HPDE6-E6E7 (cell line): ENCODE measurements at regions not wholly inside any gene's neighbourhood (a gene's known extent, or its start where the extent isn't known, plus 50 kb on each side); places are given as distances from the start of the nearest gene placed in this dataset.
"Not testable (repeated sequence)": the region's sequence is repeated elsewhere in the genome, so short reads cannot be mapped to it uniquely, and the experiment has no call there.

Experiments
- DNase-seq: peaks from one replicate; pipeline ENCODE4 v3.0.0; 2011; ENCODE audit warnings: missing footprints; ENCODE audit errors: extremely low spot score

DNA sequence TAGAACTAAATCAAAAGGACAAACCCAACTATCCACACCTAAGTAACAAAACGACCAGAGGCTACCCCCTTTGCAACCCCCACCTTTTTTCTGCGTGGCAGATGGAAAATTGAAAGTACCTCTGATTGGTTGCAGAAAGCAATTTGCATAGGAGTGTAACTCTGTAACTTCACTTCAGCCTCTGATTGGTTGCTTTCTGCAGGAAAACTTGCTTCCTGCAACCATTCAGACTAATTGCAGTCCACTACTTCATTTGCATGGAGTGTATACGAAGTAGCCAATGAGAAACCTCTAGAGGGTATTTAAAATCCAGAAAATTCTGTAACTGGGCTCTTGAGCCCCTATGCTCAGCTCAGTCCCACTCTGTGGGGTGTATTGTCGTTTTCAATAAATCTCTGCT is 129.1 kb upstream of the OLIG3 start:
- no peak for DNase-seq

- DNase-seq = no peak
Measured at GRCh38 chr6:137625100-137625661, 131.0 kb upstream of the OLIG3 start.

DNA sequence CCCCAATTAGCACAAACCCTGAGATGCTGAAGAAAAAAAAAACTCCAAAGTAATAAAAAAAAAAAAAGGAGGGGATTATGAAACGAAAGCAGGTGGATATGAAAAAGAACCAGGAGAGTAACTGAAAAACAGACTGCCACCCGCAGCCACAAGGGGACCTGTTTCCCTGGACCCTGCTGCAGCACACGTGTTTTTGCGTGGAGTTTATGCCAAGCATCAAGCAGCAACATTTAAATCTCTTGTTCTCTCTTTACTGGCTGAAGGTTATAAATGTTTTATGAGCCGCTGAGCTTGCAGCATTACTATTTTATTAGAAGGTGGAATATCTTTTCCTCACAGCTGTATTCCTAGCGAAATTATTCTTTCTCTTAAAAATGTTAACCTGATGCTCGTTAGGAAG is 131.6 kb upstream of the OLIG3 start:
- DNase-seq = no peak

GRCh38 chr6:137630666-137631065 is 136.5 kb upstream of the OLIG3 start:
- DNase-seq = no peak

DNA sequence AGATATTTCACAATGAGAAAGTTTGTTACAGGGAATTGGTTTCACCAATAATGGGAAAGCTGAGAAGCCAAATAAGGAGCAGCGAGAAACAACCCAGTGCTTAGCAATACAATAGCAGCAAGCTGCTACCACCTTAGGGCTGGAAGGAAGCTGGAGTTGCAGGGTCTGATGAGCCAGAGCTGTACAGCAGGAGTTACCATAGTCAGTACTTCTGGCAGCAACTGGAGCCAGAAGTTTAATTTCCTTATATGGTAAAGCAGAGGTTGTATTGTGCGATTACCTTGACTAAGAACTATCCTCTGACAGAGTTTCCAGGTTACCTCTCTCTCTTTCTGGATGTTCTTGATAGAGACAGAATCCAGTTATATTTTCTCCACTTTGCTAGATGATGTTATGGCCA is 137.1 kb upstream of the OLIG3 start:
- no peak for DNase-seq

GRCh38 chr6:137634177-137634576 is 140.0 kb upstream of the OLIG3 start:
- DNase-seq = not testable (repeated sequence)

DNA sequence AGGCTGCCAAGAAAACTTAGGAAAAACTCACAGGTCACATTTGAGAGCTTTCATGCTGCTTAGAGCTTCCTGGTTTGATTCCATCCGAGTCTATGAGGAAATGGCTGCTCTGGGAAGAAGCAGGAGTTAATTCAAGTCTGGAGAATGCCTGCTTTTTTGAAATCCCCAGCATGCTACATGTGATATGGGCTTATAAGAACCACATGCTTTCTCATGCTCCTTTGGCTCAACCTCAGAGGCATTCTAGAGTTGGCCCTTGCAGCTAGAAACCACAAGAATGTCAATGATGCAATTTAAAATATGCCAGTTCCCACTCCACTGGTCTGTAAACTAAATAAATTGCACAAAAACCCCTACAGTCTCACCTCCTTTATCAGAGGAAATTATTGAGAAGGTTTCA is 142.9 kb upstream of the OLIG3 start:
- DNase-seq = no peak

GRCh38 chr6:137638926-137639706 is 144.9 kb upstream of the OLIG3 start:
- DNase-seq = no peak

GRCh38 chr6:137640086-137640485 is 145.9 kb upstream of the OLIG3 start:
- DNase-seq = no peak

- peak; percentile 66 for DNase-seq
Measured at GRCh38 chr6:137641474-137642077, 147.4 kb upstream of the OLIG3 start.

DNA sequence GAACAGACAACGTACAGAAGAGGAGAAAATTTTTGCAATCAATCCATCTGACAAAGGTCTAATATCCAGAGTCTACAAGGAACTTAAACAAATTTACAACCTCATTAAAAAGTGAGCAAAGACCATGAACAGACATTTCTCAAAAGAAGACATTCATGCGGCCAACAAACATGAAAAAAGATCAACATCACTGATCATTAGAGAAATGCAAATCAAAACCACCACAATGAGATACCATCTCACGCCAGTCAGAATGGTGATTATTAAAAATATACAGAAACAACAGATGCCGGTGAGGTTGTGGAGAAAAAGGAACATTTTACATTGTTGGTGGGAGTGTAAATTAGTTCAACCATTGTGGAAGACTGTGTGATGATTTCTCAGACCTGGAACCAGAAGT is 149.0 kb upstream of the OLIG3 start:
- not testable (repeated sequence) for DNase-seq

DNA sequence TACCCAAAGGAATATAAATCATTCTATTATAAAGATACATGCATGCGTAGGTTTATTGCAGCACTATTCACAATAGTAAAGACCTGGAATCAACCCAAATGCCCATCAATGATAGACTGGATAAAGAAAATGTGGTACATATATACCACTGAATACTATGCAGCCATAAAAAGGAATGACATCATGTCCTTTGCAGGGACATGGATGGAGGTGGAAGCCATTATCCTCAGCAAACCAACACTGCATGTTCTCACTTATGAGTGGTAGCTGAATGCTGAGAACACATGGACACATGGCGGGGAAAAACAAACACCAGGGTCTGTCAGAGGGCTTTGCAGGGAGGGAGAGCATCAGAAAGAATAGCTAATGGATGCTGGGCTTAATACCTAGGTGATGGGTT is 149.4 kb upstream of the OLIG3 start:
- DNase-seq = not testable (repeated sequence)

DNA sequence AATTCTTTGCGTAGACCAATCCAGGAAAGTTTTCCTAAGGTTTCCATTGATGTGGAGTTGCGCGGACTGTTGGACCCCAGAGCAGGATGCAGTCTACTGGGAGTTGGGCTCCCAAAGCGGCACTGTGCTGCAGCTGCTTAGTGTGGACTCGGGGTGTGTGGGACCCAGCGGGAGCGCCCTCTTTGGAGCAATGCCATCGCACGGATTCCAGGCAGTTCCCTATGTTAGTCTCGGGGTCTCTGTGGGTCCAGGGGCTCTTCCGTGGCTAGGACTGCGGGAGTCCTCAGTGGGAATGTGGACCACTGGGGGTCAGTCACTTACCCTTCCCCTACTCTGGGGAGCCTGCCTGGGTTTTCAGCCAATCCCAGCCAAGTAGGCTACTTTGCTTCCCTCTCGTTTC is 151.7 kb upstream of the OLIG3 start:
- DNase-seq = no peak

- no peak for DNase-seq
Measured at GRCh38 chr6:137646484-137646883, 152.3 kb upstream of the OLIG3 start.

DNA sequence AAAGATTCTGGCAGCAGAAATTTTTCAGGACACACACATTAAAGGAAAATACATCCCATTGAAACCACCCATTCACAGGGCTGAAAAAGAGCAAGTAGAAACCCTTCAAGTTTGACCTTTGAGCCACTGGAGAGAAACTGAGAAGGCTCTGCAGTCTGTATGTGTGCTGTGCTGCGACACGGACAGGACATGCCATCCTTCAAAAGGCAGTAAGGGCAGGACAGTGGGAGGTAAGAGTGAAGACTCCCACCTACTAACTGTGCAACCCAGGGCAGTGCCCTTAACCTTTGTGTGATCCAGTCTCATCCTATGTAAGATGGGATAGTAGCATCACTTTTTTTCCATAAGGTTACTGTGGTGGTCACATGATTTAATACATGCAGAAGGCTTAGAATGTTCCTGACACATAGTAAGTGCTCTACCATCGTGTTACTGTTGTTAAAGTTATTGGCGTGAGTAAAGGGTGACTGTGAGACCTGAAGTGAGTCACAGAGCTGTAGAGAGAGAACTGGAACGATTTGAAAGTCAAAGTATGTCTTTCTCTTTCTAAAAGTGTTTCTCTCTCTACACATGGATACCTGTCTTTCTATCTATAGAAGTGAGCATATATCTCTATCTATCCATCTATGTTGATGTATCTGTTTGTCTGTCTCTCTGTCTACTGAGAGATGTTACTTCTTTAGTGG is 153.7 kb upstream of the OLIG3 start:
- DNase-seq = peak; percentile 28

DNA sequence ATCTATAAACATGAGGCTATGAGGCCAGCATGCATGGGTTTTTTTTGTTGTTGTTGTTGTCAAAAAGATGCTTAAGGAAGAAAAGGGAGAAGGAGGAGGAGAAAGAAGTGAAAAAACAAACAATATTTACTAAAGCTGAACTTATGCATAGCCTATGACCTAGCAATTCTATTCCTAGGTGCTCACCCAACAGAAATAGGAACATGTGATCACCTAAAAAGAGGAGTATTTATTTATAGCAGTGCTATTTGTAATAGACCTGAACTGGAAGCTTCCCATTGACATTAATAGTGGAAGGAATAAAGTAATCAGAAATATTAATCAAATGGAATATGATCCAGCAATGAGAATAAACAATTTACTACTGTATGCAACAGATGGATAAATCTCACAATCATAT is 156.5 kb upstream of the OLIG3 start:
- no peak for DNase-seq

DNA sequence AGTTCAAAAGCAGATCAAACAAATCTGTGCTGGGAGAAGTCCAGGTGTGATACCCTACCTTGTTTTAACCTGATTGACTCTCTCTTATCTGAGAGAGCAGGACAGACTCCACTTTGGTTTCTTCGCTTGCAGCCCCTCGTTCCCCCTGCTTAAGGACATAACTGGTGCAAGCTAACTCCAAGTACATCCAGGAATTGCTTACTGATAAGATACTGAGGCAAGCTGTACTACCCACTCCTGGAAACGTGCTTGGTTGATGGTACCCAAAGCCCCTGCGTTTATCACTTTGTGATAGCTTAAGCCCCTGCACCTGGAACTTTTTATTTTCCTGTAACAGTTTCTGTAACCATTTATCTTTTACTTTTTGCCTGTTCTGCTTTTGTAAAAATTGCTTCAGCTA is 157.0 kb upstream of the OLIG3 start:
- no peak for DNase-seq

- no peak for DNase-seq
Measured at GRCh38 chr6:137651591-137652335, 157.6 kb upstream of the OLIG3 start.

DNA sequence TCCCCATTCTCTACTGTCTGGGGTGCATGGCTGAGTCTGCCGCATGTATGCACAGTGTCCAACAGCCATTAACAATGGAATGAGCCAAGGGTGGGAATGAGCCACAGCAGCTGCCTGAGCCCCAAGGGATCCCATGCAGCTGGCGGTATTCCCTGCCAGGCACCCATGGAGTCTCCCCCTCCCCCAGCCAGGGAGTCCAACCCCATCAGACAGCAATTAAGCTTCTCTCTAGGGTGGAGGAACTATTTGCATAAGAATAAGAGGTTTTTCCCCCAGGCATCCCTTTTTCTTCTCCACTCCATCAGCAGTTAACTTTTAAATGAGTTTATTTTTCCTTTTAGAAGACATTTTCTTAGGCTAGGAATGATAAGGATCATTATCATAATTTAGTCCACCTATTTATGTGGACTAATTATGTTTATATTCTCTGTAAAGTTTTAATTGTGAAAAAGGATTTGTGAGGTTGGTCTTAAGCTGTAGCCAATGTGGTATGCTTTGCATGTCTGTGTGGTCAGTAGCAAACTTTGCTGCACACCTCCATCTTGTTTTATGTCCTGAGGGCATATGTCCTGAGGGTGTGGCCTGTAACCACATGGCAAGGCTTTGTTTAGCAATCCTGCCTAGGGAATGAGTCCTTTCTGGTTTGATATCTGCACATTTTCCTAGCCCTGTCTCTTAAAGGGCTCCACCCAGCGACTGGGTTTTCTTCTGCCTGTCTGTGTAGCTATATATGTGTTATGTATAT is 158.9 kb upstream of the OLIG3 start:
- no peak for DNase-seq

GRCh38 chr6:137653706-137654059 is 159.5 kb upstream of the OLIG3 start:
- DNase-seq = no peak

DNA sequence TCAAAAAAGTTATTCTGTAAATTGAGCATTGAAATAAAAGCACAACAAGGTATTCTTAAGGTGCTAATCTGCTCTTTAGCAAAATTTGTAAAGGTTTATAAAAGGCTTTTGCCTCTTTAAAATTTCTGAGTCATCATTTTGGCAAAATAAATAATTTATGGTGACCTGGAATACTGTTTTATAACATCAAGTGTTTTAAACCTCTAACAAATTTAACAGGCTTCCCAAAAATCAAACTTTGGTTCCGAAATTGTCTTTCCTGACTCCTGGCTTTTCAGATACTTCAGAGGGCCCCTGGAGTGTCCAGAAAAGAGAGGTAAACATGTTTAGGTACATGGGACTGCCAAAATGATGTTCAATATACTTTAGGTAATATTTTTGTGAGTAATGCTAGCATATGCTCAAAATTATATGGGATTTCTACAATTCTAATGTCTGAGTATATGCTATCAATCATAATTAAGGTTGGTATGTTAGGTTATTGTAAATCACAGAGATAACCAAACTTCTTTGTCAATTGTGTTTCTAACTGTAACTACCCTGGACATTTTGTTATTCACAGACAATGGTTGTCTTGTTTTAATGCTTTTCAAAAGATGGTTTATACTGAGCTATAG is 160.3 kb upstream of the OLIG3 start:
- DNase-seq = no peak
